Adipose tissue (tissue), 3 donors: ENCODE measurements at regions not wholly inside any gene's neighbourhood (a gene's known extent, or its start where the extent isn't known, plus 50 kb on each side); places are given as distances from the start of the nearest gene placed in this dataset.

Experiments
- H3K27ac ChIP-seq: one replicate; pipeline ENCODE4 v1.5.1; 2013; ENCODE audit warnings: low read depth, low read length
- WGBS, 3 donors: extraction: QIAGEN DNeasy Blood & Tissue Kit; methylation state at CpG; one replicate each; pipeline ENCODE4 v1.1.7; 2013; 5-methylcytosine and 5-hydroxymethylcytosine counted together
- donor health status: healthy with polysubstance abuse.
- donor health status: Bipolar disorder and iron deficiency.
- donor health status: healthy.

- 78 to 91% (median 88%) methylated on average over 12 of the region's 12 CpGs for WGBS, 3 donors
- no peak overlapping the region for H3K27ac ChIP-seq
These were observed 507.5 kb downstream of the SHQ1 start for GRCh38 chr3:72340476-72341379.

DNA sequence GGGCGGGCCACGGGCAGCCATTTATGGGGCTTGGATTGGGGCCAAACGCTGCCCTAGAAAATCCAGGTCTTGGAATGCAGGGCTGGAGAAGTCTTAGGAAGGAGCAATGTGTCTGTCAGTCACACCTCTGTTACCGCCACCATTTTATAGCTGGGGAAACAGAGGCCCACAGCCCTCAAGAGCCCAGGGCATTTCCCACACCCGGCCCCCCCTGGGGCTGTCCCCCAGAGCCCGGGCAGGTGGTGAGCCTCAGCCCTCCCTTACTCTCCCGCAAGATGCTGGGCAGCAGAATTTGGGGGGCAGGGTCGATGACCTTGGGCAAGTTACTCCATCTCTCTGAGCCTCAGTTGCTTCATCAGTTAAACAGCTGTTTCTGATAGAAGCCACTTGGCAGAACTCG, 508.2 kb downstream of the SHQ1 start:
- WGBS, 3 donors, result 83 to 89% (median 85%) methylated on average over 8 to 9 of the region's 9 CpGs
- no peak overlapping the region for H3K27ac ChIP-seq

DNA sequence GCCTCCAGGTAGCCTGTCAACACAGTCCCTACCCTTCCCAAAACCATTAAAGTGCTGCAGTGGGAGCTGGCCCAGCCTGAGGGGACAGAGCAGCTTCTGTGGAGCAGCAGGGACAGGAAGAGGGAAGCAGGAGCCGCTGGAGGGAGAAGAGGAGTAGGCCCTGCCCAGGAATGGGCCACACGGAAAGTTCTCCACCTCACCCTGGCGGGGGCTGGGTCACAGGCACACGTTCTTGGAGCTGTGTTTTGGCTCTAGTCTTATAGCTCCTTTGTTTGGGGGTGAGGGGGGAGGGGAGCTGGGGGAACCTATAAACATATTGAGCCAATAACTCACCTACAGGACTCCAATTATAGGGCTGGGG, 508.6 kb downstream of the SHQ1 start:
- no peak overlapping the region for H3K27ac ChIP-seq
- WGBS, 3 donors, result 61 to 83% (median 70%) methylated on average over 4 of the region's 4 CpGs

GRCh38 chr3:72338942-72339669, 509.1 kb downstream of the SHQ1 start:
- H3K27ac ChIP-seq, result no peak overlapping the region
- 73 to 82% (median 81%) methylated on average over 11 of the region's 11 CpGs for WGBS, 3 donors

DNA sequence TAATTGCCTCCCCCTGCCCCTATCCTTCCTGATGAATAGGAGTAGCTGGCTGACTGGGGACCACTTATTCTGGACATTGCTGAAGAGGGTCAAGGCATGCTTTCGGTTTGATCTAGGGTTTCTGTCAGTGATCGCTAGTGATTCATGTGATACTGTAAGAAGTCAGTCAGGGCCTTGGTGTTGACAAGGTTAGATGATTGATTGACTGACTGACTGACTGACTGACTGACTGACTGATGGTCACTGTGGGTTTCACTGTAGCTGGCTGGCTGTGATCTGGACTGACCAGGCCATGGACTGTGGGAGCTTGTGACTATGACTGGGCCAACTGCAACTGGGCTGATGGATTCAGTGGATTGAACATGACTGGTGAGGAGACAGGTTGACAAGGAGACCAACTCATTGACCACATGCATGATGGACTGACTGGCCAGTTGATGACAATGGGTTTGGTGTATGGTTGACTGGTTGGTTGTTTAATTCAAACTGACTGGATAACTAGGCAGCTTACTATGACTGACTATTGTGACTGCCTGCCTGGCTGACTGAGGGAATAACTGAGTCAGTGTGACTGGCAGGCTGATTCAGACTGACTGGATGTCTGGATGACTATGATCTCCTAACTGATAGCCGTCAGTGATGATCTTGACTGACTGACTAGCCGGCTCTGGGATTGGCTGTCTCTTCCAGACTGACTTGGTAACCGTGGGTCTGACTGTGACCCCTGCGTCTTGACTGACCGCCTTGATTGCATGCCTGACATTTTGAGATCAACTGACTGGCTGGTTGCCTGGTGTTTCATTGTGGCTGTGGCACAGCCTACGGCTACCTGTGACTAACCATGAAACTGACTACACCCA, 509.9 kb downstream of the SHQ1 start:
- no peak overlapping the region for H3K27ac ChIP-seq
- 95 to 96% (median 96%) methylated on average over 8 of the region's 8 CpGs for WGBS, 3 donors

- H3K27ac ChIP-seq, result no peak overlapping the region
These were observed 510.8 kb downstream of the SHQ1 start for GRCh38 chr3:72337480-72337855.

GRCh38 chr3:72336821-72337479, 511.3 kb downstream of the SHQ1 start:
- WGBS, 3 donors, result 12 to 29% (median 15%) methylated on average over 24 of the region's 24 CpGs
- H3K27ac ChIP-seq, result no peak overlapping the region

More at GRCh38 chr3:72337480-72337855, 510.8 kb downstream of the SHQ1 start:
- 88 to 94% (median 89%) methylated on average over 5 of the region's 5 CpGs for WGBS, 3 donors

GRCh38 chr3:72336114-72336651, 512.1 kb downstream of the SHQ1 start:
- WGBS, 3 donors, result 78 to 85% (median 84%) methylated on average over 7 of the region's 7 CpGs
- H3K27ac ChIP-seq, result no peak overlapping the region

GRCh38 chr3:72335458-72336095, 512.7 kb downstream of the SHQ1 start:
- no peak overlapping the region for H3K27ac ChIP-seq
- WGBS, 3 donors, result 82 to 90% (median 86%) methylated on average over 10 of the region's 10 CpGs

DNA sequence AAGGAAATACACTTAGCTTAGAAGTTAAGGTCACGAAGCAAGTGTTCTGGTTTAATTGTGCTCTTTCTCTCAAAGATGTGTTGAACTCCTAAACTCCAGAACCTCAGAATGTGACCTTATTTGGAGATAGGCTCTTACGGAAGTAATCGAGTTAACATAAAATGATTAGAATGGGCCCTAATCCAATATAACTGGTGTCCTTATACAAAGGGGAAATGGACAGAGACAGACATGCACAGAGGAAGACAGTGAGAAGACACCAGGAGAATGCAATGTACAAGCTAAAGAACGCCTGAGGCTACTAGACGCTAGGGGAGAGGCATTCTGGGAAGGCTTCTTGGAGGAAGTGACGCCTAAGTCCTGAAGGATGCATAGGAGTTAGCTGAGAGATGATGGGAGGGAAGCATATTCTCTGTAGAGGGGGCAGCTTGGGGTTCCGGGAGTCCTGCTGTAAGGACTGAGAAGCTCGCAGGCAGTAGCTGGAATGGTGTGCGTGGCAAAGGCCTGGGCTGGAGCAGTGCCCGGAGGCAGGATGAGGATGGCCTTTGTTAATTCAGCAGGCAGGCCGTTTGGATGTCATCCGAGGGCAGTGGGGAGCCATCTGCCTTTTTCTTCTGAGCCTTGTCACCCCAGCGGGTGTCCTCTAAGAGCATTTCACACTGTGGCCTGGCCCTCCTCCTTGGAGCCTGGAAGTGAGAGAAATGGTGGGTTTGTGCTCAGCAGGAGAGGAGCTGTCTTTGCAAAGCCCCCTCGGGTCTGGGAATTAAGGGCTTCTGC, 513.4 kb downstream of the SHQ1 start:
- no peak overlapping the region for H3K27ac ChIP-seq
- 88 to 90% (median 89%) methylated on average over 14 of the region's 14 CpGs for WGBS, 3 donors

GRCh38 chr3:72332689-72333088, 515.6 kb downstream of the SHQ1 start:
- no peak overlapping the region for H3K27ac ChIP-seq
- 90 to 98% (median 95%) methylated on average over 4 of the region's 4 CpGs for WGBS, 3 donors

DNA sequence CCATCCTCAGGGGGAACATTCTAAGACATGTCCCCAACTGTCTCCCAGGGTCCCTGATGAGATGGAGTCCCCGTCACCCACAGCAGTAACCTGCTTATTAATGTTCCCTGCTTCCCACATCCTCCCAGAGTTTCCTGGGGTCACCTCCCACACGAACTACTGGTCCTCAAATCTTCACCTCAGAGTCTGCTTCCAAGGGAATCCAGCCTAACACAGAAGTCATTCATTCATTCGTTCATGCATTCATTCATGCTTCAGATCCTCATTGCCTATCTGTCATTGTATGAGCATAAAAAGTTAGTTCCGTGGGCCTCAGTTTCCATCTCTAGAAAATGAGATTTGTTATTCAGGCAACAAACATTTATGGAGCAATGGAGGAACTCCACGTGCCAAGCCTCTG, 516.2 kb downstream of the SHQ1 start:
- WGBS, 3 donors, result 86 to 90% (median 88%) methylated on average over 5 of the region's 5 CpGs

DNA sequence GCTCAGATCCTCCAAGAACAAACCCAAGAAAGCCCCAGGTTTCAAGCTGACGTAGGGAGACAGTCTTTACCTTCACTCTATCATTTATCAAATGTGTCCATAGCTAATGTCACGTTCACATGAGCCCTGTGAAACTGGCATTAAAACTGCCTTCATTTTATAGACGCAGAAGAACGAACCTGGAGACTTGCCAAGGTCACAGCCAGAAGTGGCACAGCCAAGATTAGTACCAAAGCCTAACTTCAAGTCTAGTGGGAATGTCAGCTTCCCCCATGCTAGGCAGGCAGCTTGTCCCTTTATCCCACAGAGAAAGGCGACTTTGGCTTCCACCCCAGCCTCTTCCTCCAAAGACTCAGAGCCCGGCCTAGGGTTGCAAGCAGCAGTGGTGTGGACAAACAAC, 517.2 kb downstream of the SHQ1 start:
- no peak overlapping the region for H3K27ac ChIP-seq
- 37 to 72% (median 68%) methylated on average over 6 of the region's 6 CpGs for WGBS, 3 donors

More for the DNA sequence above, 516.2 kb downstream of the SHQ1 start:
- no peak overlapping the region for H3K27ac ChIP-seq

- H3K27ac ChIP-seq, result no peak overlapping the region
- 19 to 31% (median 27%) methylated on average over 10 of the region's 10 CpGs for WGBS, 3 donors
These were observed 518.9 kb downstream of the SHQ1 start for GRCh38 chr3:72329354-72329753.

DNA sequence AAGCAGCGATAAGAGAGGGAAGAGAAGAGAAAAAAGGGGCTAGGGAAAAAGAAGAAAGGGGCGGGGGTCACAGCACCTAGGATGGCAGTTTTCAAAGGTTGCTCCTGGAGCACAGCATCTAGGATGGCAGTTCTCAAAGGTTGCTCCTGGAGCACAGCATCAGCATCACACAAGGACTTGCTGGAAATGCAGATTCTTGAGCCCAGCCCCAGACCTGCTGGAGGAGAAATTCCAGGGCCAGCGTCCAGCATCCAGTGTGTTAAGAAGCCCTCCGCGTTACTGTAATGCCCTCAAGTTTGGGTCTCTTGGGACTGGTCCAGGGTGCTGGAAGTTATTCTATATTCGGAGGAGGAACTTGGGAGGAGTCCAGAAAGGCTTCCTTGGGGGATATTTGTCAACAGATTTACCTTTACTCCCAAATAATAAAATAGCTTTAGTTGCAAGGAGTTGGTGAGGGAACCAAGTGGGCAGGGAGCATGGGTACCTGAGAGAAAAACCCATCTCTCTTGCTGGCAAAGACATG, 519.4 kb downstream of the SHQ1 start:
- H3K27ac ChIP-seq, result no peak overlapping the region
- WGBS, 3 donors, result 68 to 70% (median 68%) methylated on average over 6 of the region's 6 CpGs

DNA sequence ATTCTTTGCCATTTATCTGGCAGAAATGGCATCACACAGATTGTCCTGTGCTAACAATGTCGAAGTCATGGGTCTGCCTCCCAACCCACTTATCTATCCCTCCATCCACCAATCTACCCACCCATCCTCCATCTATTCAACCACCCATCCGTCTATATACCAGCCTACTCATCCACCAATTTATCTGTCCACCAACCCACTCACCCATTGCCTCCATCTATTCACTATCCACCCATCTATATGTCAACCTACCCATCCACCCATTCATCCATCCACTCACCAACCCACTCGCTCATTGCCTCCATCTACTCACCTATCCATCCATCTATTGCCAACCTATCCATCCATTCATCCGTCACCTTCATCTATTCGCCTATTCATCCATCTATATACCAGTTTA, 521.2 kb downstream of the SHQ1 start:
- no peak overlapping the region for H3K27ac ChIP-seq
- 90 to 97% (median 94%) methylated on average over 5 of the region's 5 CpGs for WGBS, 3 donors
